ENCODE measurements at regions not wholly inside any gene's neighbourhood (a gene's known extent, or its start where the extent isn't known, plus 50 kb on each side); places are given as distances from the start of the nearest gene placed in this dataset.
"Not testable (repeated sequence)": the region's sequence is repeated elsewhere in the genome, so short reads cannot be mapped to it uniquely, and the experiment has no call there.

GRCh38 chr15:92796161-92796611 lies 103.9 kb upstream of the CHD2 start:
- Histone ChIP-seq H3K4me3 (ENCODE audit: low read depth in 1 of 2, low read length in 2 of 2) (no peak overlapping the region), H3K4me1 (ENCODE audit: control insufficient read depth in 1 of 2, insufficient read depth in 2 of 2, low read length in 2 of 2) (no peaks in the 10 kb centered on the region), H3K9me3 (ENCODE audit: control insufficient read depth in 1 of 2, low read length in 2 of 2) (no peaks in the 10 kb centered on the region), H3K27me3 (ENCODE audit: low read depth, low read length) (no peaks in the 10 kb centered on the region), H3K27ac (ENCODE audit: low read length) (no peak overlapping the region), H3K36me3 (ENCODE audit: control insufficient read depth in 1 of 2, insufficient read depth in 2 of 2, low read length in 2 of 2) (no peaks in the 10 kb centered on the region)

- no peaks in the 10 kb centered on the region for H3K36me3 ChIP-seq (ENCODE audit: control insufficient read depth in 1 of 2, insufficient read depth in 2 of 2, low read length in 2 of 2)
- no peaks in the 10 kb centered on the region for H3K27me3 ChIP-seq (ENCODE audit: low read depth, low read length)
- no peaks in the 10 kb centered on the region for H3K9me3 ChIP-seq (ENCODE audit: control insufficient read depth in 1 of 2, low read length in 2 of 2)
- H3K4me3 ChIP-seq (ENCODE audit: low read depth in 1 of 2, low read length in 2 of 2), result no peak overlapping the region
- no peak overlapping the region for H3K27ac ChIP-seq (ENCODE audit: low read length)
- H3K4me1 ChIP-seq (ENCODE audit: control insufficient read depth in 1 of 2, insufficient read depth in 2 of 2, low read length in 2 of 2), result no peaks in the 10 kb centered on the region
These were observed 102.7 kb upstream of the CHD2 start for GRCh38 chr15:92797168-92798052.

GRCh38 chr15:92800013-92800412 lies 100.1 kb upstream of the CHD2 start:
- Histone ChIP-seq H3K9me3 (ENCODE audit: control insufficient read depth in 1 of 2, low read length in 2 of 2) (no peaks in the 10 kb centered on the region), H3K27me3 (ENCODE audit: low read depth, low read length) (no peaks in the 10 kb centered on the region), H3K27ac (ENCODE audit: low read length) (no peak overlapping the region), H3K36me3 (ENCODE audit: control insufficient read depth in 1 of 2, insufficient read depth in 2 of 2, low read length in 2 of 2) (peaks cover 0 to 3% of the 10 kb centered on the region in 2 donors), H3K4me1 (ENCODE audit: control insufficient read depth in 1 of 2, insufficient read depth in 2 of 2, low read length in 2 of 2) (no peaks in the 10 kb centered on the region), H3K4me3 (ENCODE audit: low read depth in 1 of 2, low read length in 2 of 2) (no peak overlapping the region)

- H3K36me3 ChIP-seq (ENCODE audit: control insufficient read depth in 1 of 2, insufficient read depth in 2 of 2, low read length in 2 of 2); H3K27ac ChIP-seq (ENCODE audit: low read length); H3K4me3 ChIP-seq (ENCODE audit: low read depth in 1 of 2, low read length in 2 of 2); H3K27me3 ChIP-seq (ENCODE audit: low read depth, low read length); H3K4me1 ChIP-seq (ENCODE audit: control insufficient read depth in 1 of 2, insufficient read depth in 2 of 2, low read length in 2 of 2); H3K9me3 ChIP-seq (ENCODE audit: control insufficient read depth in 1 of 2, low read length in 2 of 2): not testable (repeated sequence)
These were observed 99.6 kb upstream of the CHD2 start for GRCh38 chr15:92800416-92801055.

- not testable (repeated sequence) for H3K27me3 ChIP-seq (ENCODE audit: low read depth, low read length); H3K4me1 ChIP-seq (ENCODE audit: control insufficient read depth in 1 of 2, insufficient read depth in 2 of 2, low read length in 2 of 2); H3K36me3 ChIP-seq (ENCODE audit: control insufficient read depth in 1 of 2, insufficient read depth in 2 of 2, low read length in 2 of 2); H3K9me3 ChIP-seq (ENCODE audit: control insufficient read depth in 1 of 2, low read length in 2 of 2); H3K4me3 ChIP-seq (ENCODE audit: low read depth in 1 of 2, low read length in 2 of 2)
- H3K27ac ChIP-seq (ENCODE audit: low read length), result peak overlapping the region; percentile 24
These were observed 98.9 kb upstream of the CHD2 start for GRCh38 chr15:92801056-92801773.

GRCh38 chr15:92801774-92802464 lies 98.2 kb upstream of the CHD2 start:
- Histone ChIP-seq H3K27ac (ENCODE audit: low read length) (peak overlapping the region; percentile 41), H3K27me3 (ENCODE audit: low read depth, low read length) (no peaks in the 10 kb centered on the region), H3K4me3 (ENCODE audit: low read depth in 1 of 2, low read length in 2 of 2) (no peak overlapping the region), H3K36me3 (ENCODE audit: control insufficient read depth in 1 of 2, insufficient read depth in 2 of 2, low read length in 2 of 2) (peaks cover 0 to 3% of the 10 kb centered on the region in 2 donors), H3K4me1 (ENCODE audit: control insufficient read depth in 1 of 2, insufficient read depth in 2 of 2, low read length in 2 of 2) (no peaks in the 10 kb centered on the region), H3K9me3 (ENCODE audit: control insufficient read depth in 1 of 2, low read length in 2 of 2) (no peaks in the 10 kb centered on the region)

GRCh38 chr15:92803536-92803851 lies 96.6 kb upstream of the CHD2 start:
- H3K9me3 ChIP-seq (ENCODE audit: control insufficient read depth in 1 of 2, low read length in 2 of 2), result no peaks in the 10 kb centered on the region
- H3K27ac ChIP-seq (ENCODE audit: low read length), result peak overlapping the region; percentile 83
- H3K36me3 ChIP-seq (ENCODE audit: control insufficient read depth in 1 of 2, insufficient read depth in 2 of 2, low read length in 2 of 2), result peaks cover 0 to 3% of the 10 kb centered on the region in 2 donors
- no peaks in the 10 kb centered on the region for H3K27me3 ChIP-seq (ENCODE audit: low read depth, low read length)
- no peak overlapping the region for H3K4me3 ChIP-seq (ENCODE audit: low read depth in 1 of 2, low read length in 2 of 2)
- H3K4me1 ChIP-seq (ENCODE audit: control insufficient read depth in 1 of 2, insufficient read depth in 2 of 2, low read length in 2 of 2), result no peaks in the 10 kb centered on the region

GRCh38 chr15:92803852-92804609 lies 96.1 kb upstream of the CHD2 start:
- H3K27ac ChIP-seq (ENCODE audit: low read length), result peak overlapping the region; percentile 83
- no peaks in the 10 kb centered on the region for H3K4me1 ChIP-seq (ENCODE audit: control insufficient read depth in 1 of 2, insufficient read depth in 2 of 2, low read length in 2 of 2)
- no peaks in the 10 kb centered on the region for H3K27me3 ChIP-seq (ENCODE audit: low read depth, low read length)
- peaks cover 0 to 3% of the 10 kb centered on the region in 2 donors for H3K36me3 ChIP-seq (ENCODE audit: control insufficient read depth in 1 of 2, insufficient read depth in 2 of 2, low read length in 2 of 2)
- H3K4me3 ChIP-seq (ENCODE audit: low read depth in 1 of 2, low read length in 2 of 2), result peak overlapping the region in 1 of 2 donors; percentile 10
- no peaks in the 10 kb centered on the region for H3K9me3 ChIP-seq (ENCODE audit: control insufficient read depth in 1 of 2, low read length in 2 of 2)

- not testable (repeated sequence) for H3K9me3 ChIP-seq (ENCODE audit: control insufficient read depth in 1 of 2, low read length in 2 of 2); H3K4me1 ChIP-seq (ENCODE audit: control insufficient read depth in 1 of 2, insufficient read depth in 2 of 2, low read length in 2 of 2); H3K36me3 ChIP-seq (ENCODE audit: control insufficient read depth in 1 of 2, insufficient read depth in 2 of 2, low read length in 2 of 2); H3K27me3 ChIP-seq (ENCODE audit: low read depth, low read length)
- peak overlapping the region in 1 of 2 donors; percentile 10 for H3K4me3 ChIP-seq (ENCODE audit: low read depth in 1 of 2, low read length in 2 of 2)
- H3K27ac ChIP-seq (ENCODE audit: low read length), result peak overlapping the region; percentile 83
These were observed 95.6 kb upstream of the CHD2 start for GRCh38 chr15:92804610-92804936.

- H3K36me3 ChIP-seq (ENCODE audit: control insufficient read depth in 1 of 2, insufficient read depth in 2 of 2, low read length in 2 of 2), result peaks cover 0 to 11% of the 10 kb centered on the region in 2 donors
- no peaks in the 10 kb centered on the region for H3K9me3 ChIP-seq (ENCODE audit: control insufficient read depth in 1 of 2, low read length in 2 of 2)
- peak overlapping the region; percentile 83 for H3K27ac ChIP-seq (ENCODE audit: low read length)
- peaks cover 0 to 1% of the 10 kb centered on the region in 2 donors for H3K4me1 ChIP-seq (ENCODE audit: control insufficient read depth in 1 of 2, insufficient read depth in 2 of 2, low read length in 2 of 2)
- H3K4me3 ChIP-seq (ENCODE audit: low read depth in 1 of 2, low read length in 2 of 2), result no peak overlapping the region
- no peaks in the 10 kb centered on the region for H3K27me3 ChIP-seq (ENCODE audit: low read depth, low read length)
These were observed 94.9 kb upstream of the CHD2 start for GRCh38 chr15:92805080-92805690.
